GM13977 (cell line): ENCODE measurements at regions not wholly inside any gene's neighbourhood (a gene's known extent, or its start where the extent isn't known, plus 50 kb on each side); places are given as distances from the start of the nearest gene placed in this dataset.
"Not testable (repeated sequence)": the region's sequence is repeated elsewhere in the genome, so short reads cannot be mapped to it uniquely, and the experiment has no call there.

Experiments used
- DNase-seq: peaks from one replicate; pipeline ENCODE4 v3.0.0; 2012; ENCODE audit warnings: low spot score
- in situ Hi-C: fragments of 300-500 bp; cut with MboI; formaldehyde crosslinking; loops from one replicate; pipeline ENCODE4 v1.12.0; 2022; ENCODE audit warnings: low sequenced_read_pairs, low pct_unique_long_range_greater_than_20kb, mixed read lengths, inconsistent platforms; ENCODE audit not compliant: unreplicated experiment
- TF ChIP-seq, protein P1 (sequence below): IDR thresholded peaks from 2 replicates; pipeline ENCODE4 v1.5.1; 2012; ENCODE audit warnings: mild to moderate bottlenecking, control low read depth; ENCODE audit not compliant: insufficient read depth; ENCODE audit errors: extremely low read depth, missing control alignments

DNA sequence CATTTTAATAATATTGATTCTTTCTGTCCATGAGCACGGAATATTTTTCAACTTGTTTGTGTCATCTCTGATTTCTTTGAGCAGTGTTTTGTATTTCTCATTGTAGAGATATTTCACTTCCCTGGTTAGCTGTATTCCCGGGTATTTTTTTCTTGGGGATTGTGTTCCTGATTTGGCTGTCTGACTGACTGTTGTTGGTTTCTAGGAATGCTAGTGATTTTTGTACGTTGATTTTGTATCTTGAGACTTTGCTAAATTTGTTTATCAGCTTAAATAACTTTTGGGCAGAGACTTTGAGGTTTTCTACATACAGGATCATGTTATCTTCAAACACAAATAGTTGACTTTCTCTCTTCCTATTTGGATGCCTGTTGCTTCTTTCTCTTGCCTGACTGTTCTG lies 418.8 kb upstream of the ALCAM start:
- no peak for DNase-seq
- TF ChIP-seq, protein P1, sequence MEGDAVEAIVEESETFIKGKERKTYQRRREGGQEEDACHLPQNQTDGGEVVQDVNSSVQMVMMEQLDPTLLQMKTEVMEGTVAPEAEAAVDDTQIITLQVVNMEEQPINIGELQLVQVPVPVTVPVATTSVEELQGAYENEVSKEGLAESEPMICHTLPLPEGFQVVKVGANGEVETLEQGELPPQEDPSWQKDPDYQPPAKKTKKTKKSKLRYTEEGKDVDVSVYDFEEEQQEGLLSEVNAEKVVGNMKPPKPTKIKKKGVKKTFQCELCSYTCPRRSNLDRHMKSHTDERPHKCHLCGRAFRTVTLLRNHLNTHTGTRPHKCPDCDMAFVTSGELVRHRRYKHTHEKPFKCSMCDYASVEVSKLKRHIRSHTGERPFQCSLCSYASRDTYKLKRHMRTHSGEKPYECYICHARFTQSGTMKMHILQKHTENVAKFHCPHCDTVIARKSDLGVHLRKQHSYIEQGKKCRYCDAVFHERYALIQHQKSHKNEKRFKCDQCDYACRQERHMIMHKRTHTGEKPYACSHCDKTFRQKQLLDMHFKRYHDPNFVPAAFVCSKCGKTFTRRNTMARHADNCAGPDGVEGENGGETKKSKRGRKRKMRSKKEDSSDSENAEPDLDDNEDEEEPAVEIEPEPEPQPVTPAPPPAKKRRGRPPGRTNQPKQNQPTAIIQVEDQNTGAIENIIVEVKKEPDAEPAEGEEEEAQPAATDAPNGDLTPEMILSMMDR: no peak
- in situ Hi-C loops: no loop called here

DNA sequence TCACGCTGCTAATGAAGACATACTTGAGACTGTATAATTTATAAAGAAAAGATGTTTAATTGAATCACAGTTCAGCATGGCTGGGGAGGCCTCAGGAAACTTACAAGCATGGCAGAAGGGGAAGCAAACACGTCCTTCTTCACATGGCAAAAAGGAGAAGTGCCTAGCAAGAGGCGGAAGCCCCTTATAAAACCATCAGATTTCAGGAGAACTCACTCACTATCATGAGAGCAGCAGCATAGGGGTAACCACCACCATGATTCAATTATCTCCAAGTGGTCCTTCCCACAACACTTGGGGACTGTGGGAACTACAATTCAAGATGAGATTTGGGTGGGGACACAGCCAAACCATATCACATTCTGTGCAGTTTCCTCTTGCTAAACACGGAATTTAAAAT lies 416.9 kb upstream of the ALCAM start:
- in situ Hi-C loops, DNase-seq: not testable (repeated sequence)

DNA sequence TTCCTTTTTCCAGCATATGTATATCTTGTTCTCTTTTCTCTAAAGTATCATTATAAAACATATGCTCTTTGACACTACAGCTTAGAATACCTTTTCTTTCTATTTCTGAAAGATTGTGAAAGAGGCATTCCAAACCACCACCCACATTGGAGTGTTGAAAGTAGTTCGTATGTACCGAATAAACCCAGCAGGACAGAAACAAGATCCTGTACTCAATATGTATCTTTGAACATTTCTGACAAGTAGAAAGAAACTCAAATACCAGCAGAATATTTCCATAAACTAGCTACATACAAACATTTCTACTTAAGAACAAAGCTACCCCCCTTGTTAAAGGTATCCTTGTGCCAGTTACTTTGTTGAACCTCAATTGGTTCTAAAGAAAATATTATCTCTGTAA lies 415.3 kb upstream of the ALCAM start:
- TF ChIP-seq, protein P1: no peak
- in situ Hi-C loops: no loop called here
- DNase-seq: no peak

DNA sequence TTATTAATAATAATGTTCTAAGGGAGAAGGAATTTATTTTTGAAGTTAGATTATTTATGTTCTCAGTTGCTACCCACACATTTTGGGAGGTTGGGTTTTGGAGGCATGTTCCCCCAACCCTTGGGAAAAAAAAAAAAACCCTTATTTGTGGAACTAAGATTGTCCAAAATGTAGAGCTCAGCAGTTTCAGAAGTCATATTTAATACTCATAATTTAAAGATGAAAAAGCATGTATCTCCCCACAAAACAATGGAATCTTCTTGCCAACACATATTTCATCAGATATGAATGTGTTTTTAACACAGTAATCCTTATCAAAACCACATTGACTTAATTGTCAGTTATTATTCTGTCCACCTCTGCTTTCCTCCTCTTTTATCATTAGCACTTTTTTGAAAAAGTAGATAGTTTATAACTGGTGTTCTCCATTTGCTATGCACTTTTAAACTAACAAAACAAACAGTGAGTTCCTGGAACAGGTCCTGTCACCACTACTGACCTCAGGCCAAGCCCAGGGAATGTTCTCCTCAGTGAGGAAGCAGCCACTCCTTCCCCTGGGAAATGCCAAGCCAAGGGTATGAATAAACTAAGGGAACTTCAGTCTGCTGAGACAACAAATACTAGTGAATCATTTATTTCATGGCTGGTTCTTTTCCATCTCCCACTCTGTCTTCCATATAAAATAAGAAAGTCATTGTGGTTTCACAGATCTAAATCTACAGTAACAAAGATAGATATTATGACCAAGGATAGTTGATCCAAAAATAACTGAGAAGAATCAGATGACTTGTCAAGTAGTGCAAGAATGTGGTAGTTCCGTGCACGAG lies 414.4 kb upstream of the ALCAM start:
- no peak for DNase-seq
- TF ChIP-seq, protein P1: no peak
- in situ Hi-C loops: no loop called here

DNA sequence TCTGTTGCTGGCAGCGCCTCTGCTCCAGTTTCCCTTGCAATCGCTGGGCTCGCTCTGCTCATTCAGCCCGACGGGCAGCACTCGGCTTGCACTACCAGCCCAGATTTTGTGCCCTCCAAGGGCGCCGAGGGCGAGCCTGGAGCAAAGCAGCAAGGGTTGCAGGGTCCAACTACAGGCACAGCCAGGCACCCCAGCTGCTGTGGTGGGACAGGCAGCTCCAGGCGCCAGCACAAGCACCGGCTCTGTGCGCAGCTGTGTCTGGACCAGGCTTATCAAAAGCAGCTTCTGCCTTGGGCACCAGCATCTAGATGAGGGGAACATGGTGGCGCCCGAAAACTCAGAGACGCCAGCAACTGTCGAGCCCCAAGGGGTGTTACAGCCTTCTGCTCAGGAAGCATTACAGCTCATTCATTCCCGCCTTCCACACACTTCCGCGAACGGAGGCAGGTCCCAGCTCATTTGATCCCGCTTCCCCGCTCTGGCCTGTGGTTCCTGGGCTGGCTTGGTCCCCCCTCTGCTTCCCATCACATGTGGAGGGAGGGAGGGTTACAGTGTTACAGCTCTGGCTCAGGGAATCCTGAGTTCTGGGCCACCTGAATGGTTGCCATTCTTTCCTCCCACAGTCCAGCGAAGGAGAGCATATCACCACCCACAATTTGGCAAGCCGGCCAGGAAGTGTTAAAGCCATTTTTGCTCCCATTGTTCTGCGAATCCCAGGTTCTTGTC lies 409.9 kb upstream of the ALCAM start:
- in situ Hi-C loops: no loop called here
- TF ChIP-seq, protein P1: no peak

DNA sequence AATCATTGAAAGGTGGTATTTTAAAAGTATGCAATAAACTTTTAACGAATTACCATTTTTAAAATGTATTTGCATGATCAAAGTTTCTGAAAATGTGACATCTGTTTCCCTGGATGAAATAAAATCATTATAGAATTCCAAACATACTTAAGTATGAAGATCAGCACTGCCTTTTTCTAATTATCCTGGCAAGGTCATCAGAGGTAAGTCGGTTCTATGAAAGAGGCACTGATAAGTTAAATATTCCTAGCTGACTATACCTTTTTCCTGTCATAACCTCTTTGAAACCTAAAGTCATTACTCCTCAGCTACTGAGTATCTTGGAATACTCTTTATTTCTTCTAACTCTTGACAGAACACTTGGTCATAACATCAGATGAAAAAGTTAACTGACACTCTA lies 406.1 kb upstream of the ALCAM start:
- TF ChIP-seq, protein P1: no peak
- no peak for DNase-seq
- in situ Hi-C loops: no loop called here

More for the DNA sequence above, 409.9 kb upstream of the ALCAM start:
- DNase-seq: no peak

DNA sequence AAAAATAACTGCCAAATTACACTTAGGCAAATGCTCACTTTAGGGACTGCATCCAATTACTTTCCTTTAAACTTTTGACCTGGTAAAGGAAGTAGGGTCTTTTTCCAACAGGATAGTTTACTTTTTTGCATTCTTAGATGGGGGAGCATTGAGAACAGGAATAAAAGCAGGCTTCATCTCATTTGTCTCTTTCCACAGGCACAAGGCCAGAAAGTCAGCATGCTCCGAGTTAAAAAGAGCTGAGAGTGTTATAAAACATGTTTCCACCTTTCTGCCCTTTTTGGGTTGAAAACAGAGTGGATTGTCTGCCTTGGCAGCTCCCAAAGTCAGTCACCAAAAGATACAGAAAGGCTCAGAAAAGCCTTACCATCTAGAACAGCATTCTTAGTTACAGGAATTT lies 404.9 kb upstream of the ALCAM start:
- in situ Hi-C loops: no loop called here
- no peak for DNase-seq
- TF ChIP-seq, protein P1: no peak
